ACC112 (cell line): ENCODE measurements at regions not wholly inside any gene's neighbourhood (a gene's known extent, or its start where the extent isn't known, plus 50 kb on each side); places are given as distances from the start of the nearest gene placed in this dataset.
A peak's percentile ranks its signal among the peaks of the same experiment; 100 is the strongest.

Experiments
- H2AFZ ChIP-seq: fragments of 200-600 bp; sonication (generic); one replicate; pipeline ENCODE4 v1.6.0; 2017; ENCODE audit warnings: antibody characterized with exemption, low read length; ENCODE audit not compliant: unreplicated experiment
- H3K27ac ChIP-seq: fragments of 200-600 bp; sonication (generic); 2 replicates; pipeline ENCODE4 v1.5.1; 2014; ENCODE audit warnings: low read depth, mild to moderate bottlenecking, antibody characterized with exemption, low read length, moderate library complexity
- H3K27me3 ChIP-seq: fragments of 200-600 bp; sonication (generic); 2 replicates; pipeline ENCODE4 v1.6.1; 2014; ENCODE audit warnings: mild to moderate bottlenecking, antibody characterized with exemption, low read length, moderate library complexity, mixed read lengths; ENCODE audit not compliant: insufficient read depth
- H3K36me3 ChIP-seq: fragments of 200-600 bp; sonication (generic); 2 replicates; pipeline ENCODE4 v1.6.1; 2016; ENCODE audit warnings: mild to moderate bottlenecking, antibody characterized with exemption, low read length, moderate library complexity, mixed read lengths; ENCODE audit not compliant: insufficient read depth
- H3K4me1 ChIP-seq: fragments of 200-600 bp; sonication (generic); one replicate; pipeline ENCODE4 v1.6.1; 2016; ENCODE audit warnings: low read length, mixed read lengths; ENCODE audit not compliant: insufficient read depth, unreplicated experiment, control insufficient read depth
- H3K4me3 ChIP-seq: fragments of 200-600 bp; sonication (generic); 2 replicates; pipeline ENCODE4 v1.5.1; 2014; ENCODE audit warnings: mild to moderate bottlenecking, low read depth, low read length
- H3K79me2 ChIP-seq: fragments of 200-600 bp; sonication (generic); one replicate; pipeline ENCODE4 v1.6.0; 2016; ENCODE audit warnings: low read length; ENCODE audit not compliant: control insufficient read depth, unreplicated experiment, insufficient read depth

DNA sequence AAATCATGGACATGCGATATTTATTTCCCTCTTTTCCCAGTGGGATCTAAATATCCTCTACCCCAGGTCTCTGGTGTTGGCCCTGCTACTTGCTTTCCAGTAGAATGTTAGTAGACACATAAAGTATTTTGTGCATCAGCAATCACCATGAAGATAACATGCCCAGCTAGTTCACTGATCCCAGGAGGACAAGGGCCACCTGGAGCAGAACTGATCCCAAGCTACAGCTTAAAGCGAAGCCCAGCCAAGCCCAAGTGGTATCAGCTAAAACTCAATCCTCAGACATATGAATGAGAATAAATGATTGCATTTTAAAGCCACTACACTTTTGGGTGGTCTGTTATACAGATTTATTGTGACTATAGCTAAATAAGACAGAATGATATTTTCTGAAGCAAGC lies 516.2 kb downstream of the INSC start:
- Histone ChIP-seq H3K79me2 (no peaks in the 10 kb centered on the region), H3K36me3 (no peaks in the 10 kb centered on the region), H3K27ac (no peak overlapping the region), H3K27me3 (peaks cover 35% of the 10 kb centered on the region; the same call in 1 of the 2 replicates), H2AFZ (no peak overlapping the region), H3K4me3 (no peak overlapping the region), H3K4me1 (no peaks in the 10 kb centered on the region)

DNA sequence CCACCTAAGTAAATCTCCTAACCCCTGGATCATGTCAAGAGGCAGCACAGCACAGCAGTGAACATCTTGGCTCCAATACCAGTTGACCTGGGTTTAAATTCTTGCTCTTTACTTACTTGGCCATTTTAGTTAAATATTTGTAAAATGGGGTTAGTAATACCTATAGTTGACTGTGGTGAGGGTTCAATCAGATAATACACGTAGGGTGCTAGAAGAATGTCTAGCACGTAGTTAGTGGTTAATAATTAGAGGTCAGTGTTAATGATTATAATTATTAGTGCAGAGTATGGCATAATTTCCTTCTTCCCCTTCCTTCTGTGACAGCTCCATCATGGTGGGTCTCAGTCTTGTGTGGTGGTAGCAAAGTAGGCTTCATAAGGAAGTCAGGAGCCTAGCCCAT lies 520.8 kb downstream of the INSC start:
- Histone ChIP-seq H3K79me2 (no peaks in the 10 kb centered on the region), H3K36me3 (no peaks in the 10 kb centered on the region), H3K4me3 (no peak overlapping the region), H3K27ac (no peak overlapping the region), H3K4me1 (no peaks in the 10 kb centered on the region), H2AFZ (no peak overlapping the region), H3K27me3 (peaks cover 30% of the 10 kb centered on the region)

DNA sequence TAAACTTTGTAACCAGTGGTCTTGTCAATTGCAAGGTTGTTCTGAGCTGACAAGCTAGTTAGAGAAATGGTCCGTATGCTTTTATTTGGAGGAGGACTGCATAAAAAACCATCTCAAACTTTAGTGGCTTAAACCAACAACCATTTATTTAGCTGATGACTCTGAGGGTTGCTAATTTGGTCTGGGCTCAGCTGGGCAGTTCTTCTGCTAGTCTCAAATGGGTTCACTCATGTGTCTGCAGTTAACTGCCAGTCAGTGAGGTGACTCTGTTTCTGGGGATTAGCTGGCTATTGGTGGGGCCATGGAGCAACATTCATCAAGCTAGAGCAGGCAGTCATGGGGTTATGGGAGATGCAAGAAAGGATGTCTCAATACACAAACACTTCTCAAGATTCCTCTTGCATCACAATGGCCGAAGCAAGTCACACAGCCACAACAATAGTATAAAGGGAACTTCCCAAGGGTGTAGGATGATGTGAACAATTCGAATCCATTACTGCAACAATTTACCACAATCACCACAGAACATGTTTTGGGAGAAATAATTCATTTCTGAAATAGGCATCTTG lies 521.9 kb downstream of the INSC start:
- H3K79me2 ChIP-seq, result no peaks in the 10 kb centered on the region
- H3K27me3 ChIP-seq, result peaks cover 32% of the 10 kb centered on the region
- no peaks in the 10 kb centered on the region for H3K4me1 ChIP-seq
- H2AFZ ChIP-seq, result no peak overlapping the region
- H3K27ac ChIP-seq, result no peak overlapping the region
- no peak overlapping the region for H3K4me3 ChIP-seq
- H3K36me3 ChIP-seq, result no peaks in the 10 kb centered on the region

DNA sequence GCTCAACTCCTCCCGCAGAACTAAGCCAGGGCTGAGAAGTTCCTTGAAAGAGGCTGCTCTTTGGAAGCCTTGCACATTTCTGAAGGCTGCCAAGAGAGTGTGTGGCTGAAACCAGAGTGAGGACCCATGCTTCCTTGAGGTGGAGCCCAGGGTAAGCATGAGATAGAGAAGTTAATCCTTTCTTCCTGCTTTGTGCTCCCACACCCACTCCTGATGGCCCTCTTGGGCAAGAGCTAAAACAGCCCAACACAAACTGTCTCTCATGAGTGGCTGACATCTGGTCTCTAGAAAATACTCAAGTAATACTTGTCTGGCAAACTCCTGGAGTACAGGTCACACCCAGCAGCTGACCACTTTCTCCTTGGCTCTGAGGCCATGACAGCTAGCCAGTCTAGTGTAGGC lies 523.7 kb downstream of the INSC start:
- H3K4me3 ChIP-seq, result no peak overlapping the region
- H3K79me2 ChIP-seq, result no peaks in the 10 kb centered on the region
- no peak overlapping the region for H2AFZ ChIP-seq
- H3K4me1 ChIP-seq, result no peaks in the 10 kb centered on the region
- no peaks in the 10 kb centered on the region for H3K36me3 ChIP-seq
- H3K27me3 ChIP-seq, result peaks cover 31% of the 10 kb centered on the region
- H3K27ac ChIP-seq, result no peak overlapping the region

DNA sequence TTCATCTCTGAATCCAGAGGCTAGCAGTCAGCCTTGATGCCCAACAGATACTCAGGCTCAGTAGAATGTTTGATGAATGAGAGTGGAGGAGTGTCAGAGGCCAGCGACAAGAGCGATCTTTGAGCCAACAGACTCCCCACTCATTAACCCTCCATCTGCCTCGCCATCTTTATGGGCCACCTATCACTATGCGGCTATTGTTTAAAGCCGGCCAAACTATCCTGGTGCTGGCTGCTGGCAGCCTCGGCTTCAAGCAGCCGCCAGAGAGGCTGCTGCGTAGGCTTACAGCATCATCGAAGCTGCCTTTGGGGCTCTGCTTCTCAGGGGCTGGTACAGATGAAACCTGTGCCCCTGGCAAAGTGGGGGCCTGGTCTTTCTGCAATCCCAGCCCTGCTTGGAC lies 525.6 kb downstream of the INSC start:
- H3K79me2 ChIP-seq, result no peaks in the 10 kb centered on the region
- no peak overlapping the region for H3K4me3 ChIP-seq
- H3K27ac ChIP-seq, result no peak overlapping the region
- no peaks in the 10 kb centered on the region for H3K4me1 ChIP-seq
- H2AFZ ChIP-seq, result no peak overlapping the region
- H3K36me3 ChIP-seq, result no peaks in the 10 kb centered on the region
- peaks cover 30% of the 10 kb centered on the region for H3K27me3 ChIP-seq

DNA sequence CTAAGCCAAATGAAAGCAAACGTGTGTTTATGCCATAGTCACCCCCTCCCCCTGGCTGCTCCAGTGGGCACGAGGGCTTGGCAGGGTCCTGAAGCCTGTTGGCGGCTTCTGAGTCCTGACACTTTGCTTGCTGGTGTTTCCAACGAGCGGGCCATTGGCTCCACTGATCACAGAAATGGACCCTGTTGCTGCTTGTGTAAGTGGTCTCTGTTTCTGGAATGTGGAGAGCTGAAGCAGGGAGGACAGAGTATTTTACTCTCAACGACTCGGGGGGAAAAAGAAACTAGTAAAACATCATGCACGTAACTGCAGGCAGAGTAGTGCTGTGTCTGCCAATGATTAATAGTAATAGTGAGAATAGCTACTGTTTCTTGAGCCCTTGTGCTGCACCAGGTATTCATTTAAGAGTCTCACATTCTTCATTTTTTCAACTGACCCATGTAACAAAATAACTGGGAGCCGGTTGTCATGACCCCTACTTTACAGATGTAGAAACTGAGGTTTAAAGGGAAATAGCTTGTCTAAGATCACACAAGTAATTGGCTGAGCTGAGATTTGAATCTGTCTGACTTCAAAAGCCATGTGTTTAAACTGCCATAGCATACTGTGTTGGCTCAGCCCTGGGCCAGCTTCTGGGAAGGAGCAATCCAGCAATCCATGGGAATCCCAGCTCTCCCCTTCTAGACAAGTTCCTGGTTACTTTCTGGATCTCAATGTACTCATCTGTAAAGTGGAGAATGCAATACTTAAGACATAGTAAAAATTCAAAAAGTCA lies 526.7 kb downstream of the INSC start:
- Histone ChIP-seq H3K27ac (no peak overlapping the region), H3K4me3 (no peak overlapping the region), H3K36me3 (no peaks in the 10 kb centered on the region), H3K27me3 (peaks cover 30% of the 10 kb centered on the region), H3K79me2 (no peaks in the 10 kb centered on the region), H3K4me1 (no peaks in the 10 kb centered on the region), H2AFZ (no peak overlapping the region)

DNA sequence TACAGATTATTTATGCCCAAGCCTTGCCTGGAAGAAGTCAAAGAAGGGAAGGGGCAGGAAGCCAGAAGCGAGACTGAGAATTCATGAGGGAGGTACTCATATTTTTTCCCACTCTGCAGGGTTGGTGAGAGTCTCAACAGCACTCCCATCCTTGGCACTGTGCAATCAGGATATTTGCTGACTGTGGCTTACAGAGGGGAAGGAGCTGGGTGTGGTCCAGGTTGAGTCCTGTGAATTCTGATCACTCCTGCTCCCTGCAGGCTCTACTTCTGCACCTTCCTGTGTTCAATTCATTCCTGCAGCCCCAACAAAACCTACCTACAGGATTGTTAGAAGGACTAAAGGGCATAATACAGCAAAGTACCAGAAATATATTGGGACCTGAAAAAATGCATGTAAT lies 530.5 kb downstream of the INSC start:
- H3K79me2 ChIP-seq, result no peaks in the 10 kb centered on the region
- peaks cover 26% of the 10 kb centered on the region for H3K27me3 ChIP-seq
- no peak overlapping the region for H3K4me3 ChIP-seq
- H2AFZ ChIP-seq, result no peak overlapping the region
- H3K27ac ChIP-seq, result no peak overlapping the region
- H3K4me1 ChIP-seq, result no peaks in the 10 kb centered on the region
- H3K36me3 ChIP-seq, result no peaks in the 10 kb centered on the region

DNA sequence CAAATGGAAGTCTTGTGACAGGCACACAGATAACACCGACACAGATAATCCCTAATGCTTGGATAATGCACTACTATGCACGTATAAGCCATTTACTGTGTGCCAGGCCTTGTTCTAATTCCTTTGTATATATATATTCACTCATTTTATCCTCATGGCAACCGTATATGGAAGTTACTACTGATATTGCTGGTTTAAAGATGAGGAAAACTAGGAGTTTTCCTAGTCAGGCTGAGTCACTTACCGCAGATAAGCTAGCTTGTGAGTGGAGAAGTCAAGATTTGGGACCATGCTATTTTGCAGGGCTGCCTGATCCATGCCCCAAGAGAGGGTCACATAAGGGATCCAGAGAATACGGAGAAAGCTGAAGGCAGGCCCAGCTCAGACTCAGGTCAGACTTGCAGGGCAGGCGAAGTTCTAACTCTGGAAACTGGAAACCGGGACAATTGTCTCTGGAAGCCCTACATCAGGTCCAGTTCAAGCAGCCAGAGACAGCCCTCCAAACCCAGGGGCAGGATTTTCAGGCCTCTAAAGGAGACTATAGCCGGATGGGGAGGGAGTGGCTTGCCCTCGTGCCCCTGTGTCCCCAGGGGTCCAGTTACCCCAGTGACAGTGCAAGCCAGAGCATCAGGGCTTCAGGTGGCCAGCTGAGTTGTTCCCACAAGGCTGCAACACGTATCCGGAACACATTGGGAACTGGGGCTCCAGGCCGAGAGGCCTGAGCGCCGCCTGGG lies 534.8 kb downstream of the INSC start:
- Histone ChIP-seq H3K27ac (no peak overlapping the region), H3K79me2 (no peaks in the 10 kb centered on the region), H3K27me3 (peaks cover 19% of the 10 kb centered on the region), H3K4me3 (no peak overlapping the region), H3K36me3 (no peaks in the 10 kb centered on the region), H3K4me1 (peaks cover 6% of the 10 kb centered on the region), H2AFZ (no peak overlapping the region)

DNA sequence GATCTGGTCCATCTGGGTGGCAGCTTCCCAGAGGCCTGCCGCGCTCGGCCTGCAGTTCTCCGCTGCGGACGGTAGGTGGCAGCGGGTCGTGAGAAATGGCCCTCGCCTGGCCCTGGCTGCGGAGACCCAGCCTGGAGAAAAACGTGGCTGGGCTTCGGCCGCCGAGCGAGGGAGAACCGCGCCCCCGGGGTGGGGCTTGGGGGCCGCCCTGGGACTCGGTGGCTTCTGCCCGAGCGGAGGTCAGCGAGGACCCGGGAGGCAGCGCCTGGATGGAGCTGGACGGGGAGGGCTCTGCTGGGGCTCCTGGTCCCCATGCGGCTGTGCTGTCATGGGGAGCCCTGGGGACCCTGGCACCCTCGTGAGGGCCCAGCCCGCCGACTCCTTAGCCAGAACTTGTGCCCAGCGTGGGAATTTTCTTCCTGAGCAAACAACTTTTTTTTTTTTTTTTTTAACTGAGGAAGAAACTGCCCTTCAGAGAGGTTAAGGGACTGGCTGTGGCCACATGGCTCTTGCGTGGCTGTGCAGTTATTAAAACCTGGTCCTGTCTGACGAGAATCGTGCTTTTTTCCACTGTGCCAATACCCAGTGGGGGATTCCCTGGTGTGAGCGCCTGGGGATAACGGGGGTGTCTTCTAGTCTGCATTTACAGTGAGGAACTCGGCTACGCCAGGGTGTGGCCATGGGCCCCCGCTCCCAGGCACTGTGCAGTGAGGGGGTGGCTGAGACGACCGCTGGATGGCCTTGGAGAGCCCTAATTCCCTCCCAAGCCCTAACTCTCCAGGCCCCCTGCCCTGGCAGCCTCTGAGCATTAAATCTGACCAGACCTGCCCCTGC lies 535.6 kb downstream of the INSC start:
- peaks cover 6% of the 10 kb centered on the region for H3K4me1 ChIP-seq
- no peaks in the 10 kb centered on the region for H3K36me3 ChIP-seq
- H3K27me3 ChIP-seq, result peaks cover 14% of the 10 kb centered on the region
- no peak overlapping the region for H3K27ac ChIP-seq
- H2AFZ ChIP-seq, result peak overlapping the region; percentile 83
- H3K79me2 ChIP-seq, result no peaks in the 10 kb centered on the region
- peak overlapping the region; percentile 76 for H3K4me3 ChIP-seq

DNA sequence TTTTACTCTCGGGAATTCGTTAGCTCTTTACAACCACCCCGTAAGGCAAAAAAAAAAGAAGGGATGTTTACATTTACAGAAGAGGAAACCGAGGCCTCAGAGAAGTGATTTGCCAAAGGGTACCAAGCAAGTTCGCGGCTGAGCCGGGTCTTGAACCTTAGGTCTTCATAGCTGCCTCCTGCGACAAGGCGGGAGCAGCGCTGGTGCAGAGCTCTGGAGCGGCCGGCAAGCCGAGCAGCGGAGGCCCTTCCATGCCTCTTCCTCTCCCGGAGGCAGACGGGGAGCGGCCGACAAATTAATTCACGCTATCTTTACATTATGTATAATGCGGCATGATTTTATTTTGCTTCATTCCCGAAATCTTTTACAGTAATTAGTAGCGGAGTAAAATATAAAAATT lies 536.3 kb downstream of the INSC start:
- no peak overlapping the region for H2AFZ ChIP-seq
- no peaks in the 10 kb centered on the region for H3K36me3 ChIP-seq
- peaks cover 19% of the 10 kb centered on the region for H3K27me3 ChIP-seq
- H3K27ac ChIP-seq, result no peak overlapping the region
- no peaks in the 10 kb centered on the region for H3K79me2 ChIP-seq
- H3K4me1 ChIP-seq, result peaks cover 6% of the 10 kb centered on the region
- no peak overlapping the region for H3K4me3 ChIP-seq
